RWPE1 (cell line): ENCODE measurements at regions not wholly inside any gene's neighbourhood (a gene's known extent, or its start where the extent isn't known, plus 50 kb on each side); places are given as distances from the start of the nearest gene placed in this dataset.

Experiments used
- CTCF ChIA-PET: fragments of 350-600 bp; sonication (Branson Sonifier 250); formaldehyde crosslinking; extraction: SDS; loops from one replicate; lab custom pipeline; 2021; lab: Yijun Ruan, JAX
- POLR2A ChIA-PET: fragments of 400-600 bp; formaldehyde crosslinking; extraction: SDS; loops from one replicate; lab custom pipeline; 2020; ENCODE audit warnings: antibody characterized with exemption; ENCODE audit not compliant: low non-redundant PET; lab: Yijun Ruan, JAX
- DNase-seq: peaks from one replicate; pipeline ENCODE4 v3.0.0; 2012; ENCODE audit warnings: low spot score
- H3K27ac ChIP-seq: fragments of 450-650 bp; 2 replicates; pipeline ENCODE4 v1.5.1; 2017
- CTCF ChIP-seq: fragments of 450-650 bp; conservative IDR thresholded peaks from 2 replicates; pipeline ENCODE4 v1.5.1; 2017; ENCODE audit warnings: low read depth, mild to moderate bottlenecking

GRCh38 chr5:105428451-105429380 lies 1866.1 kb upstream of the NUDT12 start:
- CTCF ChIA-PET, result no interaction called here
- POLR2A ChIA-PET, result no interaction called here
- no peak for DNase-seq
- TF ChIP-seq CTCF, result no peak
- H3K27ac ChIP-seq, result no peak overlapping the region

- POLR2A ChIA-PET, result no interaction called here
- H3K27ac ChIP-seq, result no peak overlapping the region
- no peak for TF ChIP-seq CTCF
- CTCF ChIA-PET, result interaction anchor here (0.6 kb wide), 1 partner anchor 699 kb away, joined by 4 read pairs; no protein-coding TSS in a partner anchor
- no peak for DNase-seq
These were observed 1851.5 kb upstream of the NUDT12 start for GRCh38 chr5:105414067-105414466.

- POLR2A ChIA-PET, result no interaction called here
These were observed 1850.9 kb upstream of the NUDT12 start for GRCh38 chr5:105413406-105413990.

GRCh38 chr5:105409695-105410094 lies 1847.1 kb upstream of the NUDT12 start:
- no peak for TF ChIP-seq CTCF
- ChIA-PET POLR2A (no interaction called here), CTCF (no interaction called here)
- H3K27ac ChIP-seq, result no peak overlapping the region
- DNase-seq, result no peak

More at GRCh38 chr5:105413406-105413990, 1850.9 kb upstream of the NUDT12 start:
- CTCF ChIA-PET, result no interaction called here
- H3K27ac ChIP-seq, result no peak overlapping the region
- DNase-seq, result no peak
- TF ChIP-seq CTCF, result no peak

GRCh38 chr5:105407200-105407599 lies 1844.6 kb upstream of the NUDT12 start:
- CTCF ChIA-PET, result no interaction called here
- DNase-seq, result no peak
- no peak overlapping the region for H3K27ac ChIP-seq
- POLR2A ChIA-PET, result no interaction called here
- TF ChIP-seq CTCF, result no peak

GRCh38 chr5:105397749-105398148 lies 1835.2 kb upstream of the NUDT12 start:
- POLR2A ChIA-PET, result no interaction called here
- no peak for DNase-seq
- H3K27ac ChIP-seq, result no peak overlapping the region
- TF ChIP-seq CTCF, result no peak
- CTCF ChIA-PET, result no interaction called here
